GM19099 (cell line): ENCODE measurements at regions not wholly inside any gene's neighbourhood (a gene's known extent, or its start where the extent isn't known, plus 50 kb on each side); places are given as distances from the start of the nearest gene placed in this dataset.

Source experiments
- POLR2A ChIP-seq: IDR thresholded peaks from 3 replicates; pipeline ENCODE4 v1.6.1; 2011; ENCODE audit warnings: low read depth; ENCODE audit not compliant: insufficient read length; ENCODE audit errors: extremely low read depth

- TF ChIP-seq POLR2A, result peak; percentile 18
Measured at GRCh38 chr10:11672836-11673235, 61.4 kb upstream of the USP6NL start.

- TF ChIP-seq POLR2A, result no peak
Measured at GRCh38 chr10:11670381-11670780, 58.9 kb upstream of the USP6NL start.

DNA sequence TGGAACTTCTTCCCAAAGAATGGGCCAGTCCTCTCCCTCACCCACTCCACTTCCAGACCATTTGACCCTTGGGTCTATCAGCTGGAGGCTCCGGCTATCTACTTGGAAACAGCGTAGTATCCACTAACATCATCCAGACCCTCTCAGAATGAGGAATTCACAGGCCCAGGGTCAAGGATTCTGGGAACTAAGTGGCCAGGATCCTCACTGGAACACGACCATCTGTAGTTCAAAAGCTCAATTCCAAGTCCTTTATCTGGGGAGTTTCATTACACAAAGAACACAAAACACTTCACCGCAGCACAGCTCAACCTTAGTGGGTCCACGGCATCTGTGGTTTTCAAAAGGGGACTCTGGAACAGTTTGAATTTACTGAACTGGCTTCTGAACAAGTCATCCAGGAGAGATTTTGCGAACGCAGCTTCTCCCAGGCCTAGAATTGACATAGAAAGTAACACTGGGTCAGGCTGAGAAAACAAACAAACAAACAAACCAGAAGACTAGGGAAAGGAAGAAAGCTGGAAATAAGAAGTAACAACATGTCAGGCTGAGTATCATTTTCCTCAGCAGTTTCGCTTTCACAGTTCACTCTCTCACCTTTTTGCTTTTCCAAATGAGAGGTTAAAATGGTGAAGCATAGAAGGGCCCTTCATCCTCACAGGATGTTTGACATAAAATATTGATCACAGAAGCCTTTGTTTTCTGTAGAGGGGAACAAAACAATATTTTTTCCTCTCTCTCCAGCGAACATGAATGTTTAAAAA is 57.6 kb upstream of the USP6NL start:
- no peak for TF ChIP-seq POLR2A

- no peak for TF ChIP-seq POLR2A
Measured at GRCh38 chr10:11667756-11668155, 56.3 kb upstream of the USP6NL start.

DNA sequence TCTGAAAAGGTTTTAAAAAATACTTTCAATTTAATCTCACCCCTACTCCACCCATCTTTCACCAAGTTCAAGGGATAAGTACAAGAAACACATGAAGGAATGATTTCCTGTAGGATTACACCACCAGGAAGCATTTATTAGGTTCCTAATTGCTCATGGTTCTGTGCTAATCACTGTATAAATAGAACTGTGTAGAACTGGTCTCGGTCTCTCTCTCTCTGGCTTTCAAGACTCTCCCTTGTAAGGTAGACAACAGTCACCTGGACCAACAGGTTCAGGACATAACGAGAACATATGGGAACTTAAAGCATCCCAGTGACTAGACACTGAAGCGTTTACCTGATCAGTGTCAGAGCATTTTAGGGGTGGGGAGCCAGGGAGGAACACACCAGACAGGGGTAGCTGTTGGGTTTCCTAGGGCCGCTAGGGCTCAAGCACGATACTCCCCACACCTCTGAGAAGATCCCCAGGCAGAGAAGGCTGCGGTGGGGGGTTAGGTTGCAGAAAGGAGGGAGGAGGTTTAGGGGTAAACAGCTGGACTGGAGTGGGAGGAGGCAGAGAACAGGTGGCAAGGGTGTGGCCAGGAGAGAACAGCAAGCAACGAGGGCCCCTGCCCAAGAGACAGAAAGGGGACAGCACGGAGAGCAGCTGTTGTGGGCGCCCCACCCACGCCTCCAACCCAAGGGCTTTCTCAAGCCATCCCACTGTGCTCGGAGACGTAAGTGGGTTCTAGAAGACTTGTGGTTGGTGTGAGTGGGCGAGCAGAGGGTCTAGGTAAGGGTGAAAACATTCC is 52.5 kb upstream of the USP6NL start:
- TF ChIP-seq POLR2A, result peak; percentile 51

DNA sequence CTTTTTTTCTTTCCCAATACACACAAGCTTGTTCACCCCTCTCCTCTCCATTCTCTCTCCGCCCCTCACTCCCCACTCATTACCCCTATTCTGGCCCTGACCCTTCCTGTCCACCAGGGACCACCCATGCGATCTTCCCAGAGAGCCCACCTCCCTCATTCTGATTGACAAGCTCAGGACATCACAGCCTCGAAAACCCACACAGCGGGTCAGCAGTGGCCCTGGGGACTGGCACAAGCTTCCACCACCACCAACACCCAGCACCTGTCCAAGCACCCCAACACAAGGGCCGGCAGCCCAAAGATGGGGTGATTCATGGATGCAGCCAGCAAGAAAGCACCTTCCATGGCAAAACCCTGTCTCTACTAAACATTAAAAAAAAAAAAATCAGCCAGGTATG is 50.0 kb upstream of the USP6NL start:
- TF ChIP-seq POLR2A, result no peak
